K562 (cell line): ENCODE measurements at regions not wholly inside any gene's neighbourhood (a gene's known extent, or its start where the extent isn't known, plus 50 kb on each side); places are given as distances from the start of the nearest gene placed in this dataset.

Experiments
- CBFA2T3 ChIP-seq: fragments of 450-650 bp; IDR thresholded peaks from 2 replicates; pipeline ENCODE4 v1.6.1; 2017
- CHD1 ChIP-seq: fragments of 200-600 bp; sonication (generic); IDR thresholded peaks from one replicate; pipeline ENCODE4 v1.6.1; 2012; ENCODE audit warnings: mild to moderate bottlenecking, moderate library complexity, low read length, inconsistent platforms
- EP400 ChIP-seq: fragments of 450-650 bp; IDR thresholded peaks from 2 replicates; pipeline ENCODE4 v1.6.1; 2017; ENCODE audit warnings: antibody characterized with exemption, mild to moderate bottlenecking, moderate library complexity
- ETV6 ChIP-seq, 3 experiments: fragments of 150-350 bp in 1 of 3; sonication (generic) in 1 of 3; formaldehyde crosslinking in 1 of 3; IDR thresholded peaks; 2 replicates each; pipeline versions ENCODE4 v1.6.1 to v1.8.0; 2014 to 2022; ENCODE audit warnings: borderline replicate concordance in 2 of 3, low read depth in 2 of 3, antibody characterized with exemption in 1 of 3, low read length in 1 of 3, mild to moderate bottlenecking in 1 of 3, missing genetic modification reagents in 1 of 3
- HMGN3 ChIP-seq: IDR thresholded peaks from 2 replicates; pipeline ENCODE4 v1.6.1; 2011; ENCODE audit warnings: borderline replicate concordance, low read depth, mild to moderate bottlenecking, mixed read lengths, low read length; ENCODE audit not compliant: insufficient read length; ENCODE audit errors: extremely low read depth
- SIN3A ChIP-seq, 2 experiments: fragments of 150-350 bp in 1 of 2; IDR thresholded peaks; 2 replicates each; pipeline ENCODE4 v1.6.1; 2011 to 2016; ENCODE audit warnings: borderline replicate concordance in 2 of 2, low read depth in 2 of 2, low read length in 2 of 2, mild to moderate bottlenecking in 2 of 2, moderate library complexity in 2 of 2; ENCODE audit not compliant: control insufficient read depth in 1 of 2
- TEAD4 ChIP-seq, 2 experiments: sonication (generic) in 1 of 2; formaldehyde crosslinking in 1 of 2; IDR thresholded peaks; 2 replicates each; pipeline versions ENCODE4 v1.6.1 to v1.8.0; 2012 to 2022; ENCODE audit warnings: borderline replicate concordance in 1 of 2, inconsistent platforms in 1 of 2, low read length in 1 of 2, mild to moderate bottlenecking in 1 of 2, missing genetic modification reagents in 1 of 2
- ZNF592 ChIP-seq: fragments of 450-650 bp; IDR thresholded peaks from 2 replicates; pipeline ENCODE4 v1.6.1; 2017; ENCODE audit warnings: antibody characterized with exemption, mild to moderate bottlenecking
- ZNF764 ChIP-seq: fragments of 250-450 bp; sonication (Bioruptor Pico); IDR thresholded peaks from 2 replicates; pipeline ENCODE4 v1.4.0; 2020; ENCODE audit warnings: low read depth, mild to moderate bottlenecking, moderate library complexity
- TF ChIP-seq, protein P1 (sequence below): fragments of 450-650 bp; IDR thresholded peaks from 2 replicates; pipeline ENCODE4 v1.6.1; 2016; ENCODE audit warnings: mild to moderate bottlenecking, moderate library complexity

DNA sequence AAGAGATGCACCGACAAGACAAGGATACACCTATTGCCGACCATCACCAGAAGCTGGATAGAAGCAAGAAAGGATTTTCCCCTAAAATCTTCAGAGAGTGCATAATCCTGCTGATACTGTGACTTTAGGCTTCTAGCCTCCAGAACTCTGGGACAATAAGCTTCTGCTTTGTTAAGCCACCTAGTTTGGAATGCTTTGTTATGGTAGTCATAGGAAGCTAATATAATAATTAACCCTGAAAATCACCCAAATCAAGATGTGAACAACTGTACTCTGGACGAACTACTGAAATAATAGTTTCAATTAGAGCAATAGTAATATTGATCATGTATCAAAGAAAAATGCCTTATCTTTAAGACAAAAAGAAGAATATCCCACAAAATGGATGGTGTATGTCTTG lies 524.6 kb downstream of the EFNB2 start (continued):
- no peak for TF ChIP-seq EP400
- TF ChIP-seq ZNF592 = no peak
- TF ChIP-seq ETV6 (IDR thresholded peaks at IDR 0.05; ENCODE audit: borderline replicate concordance in 1 of 2, low read depth in 2 of 2, low read length in 1 of 2) = no peak
- TF ChIP-seq ETV6 (CRISPR knock-in tag; IDR thresholded peaks at IDR 0.05; ENCODE audit: borderline replicate concordance) = no peak
- TF ChIP-seq ZNF764 = no peak
- TF ChIP-seq TEAD4 (IDR thresholded peaks at IDR 0.05; ENCODE audit: low read length) = no peak
- TF ChIP-seq TEAD4 (CRISPR knock-in tag; IDR thresholded peaks at IDR 0.05; ENCODE audit: borderline replicate concordance) = no peak
- TF ChIP-seq, protein P1, sequence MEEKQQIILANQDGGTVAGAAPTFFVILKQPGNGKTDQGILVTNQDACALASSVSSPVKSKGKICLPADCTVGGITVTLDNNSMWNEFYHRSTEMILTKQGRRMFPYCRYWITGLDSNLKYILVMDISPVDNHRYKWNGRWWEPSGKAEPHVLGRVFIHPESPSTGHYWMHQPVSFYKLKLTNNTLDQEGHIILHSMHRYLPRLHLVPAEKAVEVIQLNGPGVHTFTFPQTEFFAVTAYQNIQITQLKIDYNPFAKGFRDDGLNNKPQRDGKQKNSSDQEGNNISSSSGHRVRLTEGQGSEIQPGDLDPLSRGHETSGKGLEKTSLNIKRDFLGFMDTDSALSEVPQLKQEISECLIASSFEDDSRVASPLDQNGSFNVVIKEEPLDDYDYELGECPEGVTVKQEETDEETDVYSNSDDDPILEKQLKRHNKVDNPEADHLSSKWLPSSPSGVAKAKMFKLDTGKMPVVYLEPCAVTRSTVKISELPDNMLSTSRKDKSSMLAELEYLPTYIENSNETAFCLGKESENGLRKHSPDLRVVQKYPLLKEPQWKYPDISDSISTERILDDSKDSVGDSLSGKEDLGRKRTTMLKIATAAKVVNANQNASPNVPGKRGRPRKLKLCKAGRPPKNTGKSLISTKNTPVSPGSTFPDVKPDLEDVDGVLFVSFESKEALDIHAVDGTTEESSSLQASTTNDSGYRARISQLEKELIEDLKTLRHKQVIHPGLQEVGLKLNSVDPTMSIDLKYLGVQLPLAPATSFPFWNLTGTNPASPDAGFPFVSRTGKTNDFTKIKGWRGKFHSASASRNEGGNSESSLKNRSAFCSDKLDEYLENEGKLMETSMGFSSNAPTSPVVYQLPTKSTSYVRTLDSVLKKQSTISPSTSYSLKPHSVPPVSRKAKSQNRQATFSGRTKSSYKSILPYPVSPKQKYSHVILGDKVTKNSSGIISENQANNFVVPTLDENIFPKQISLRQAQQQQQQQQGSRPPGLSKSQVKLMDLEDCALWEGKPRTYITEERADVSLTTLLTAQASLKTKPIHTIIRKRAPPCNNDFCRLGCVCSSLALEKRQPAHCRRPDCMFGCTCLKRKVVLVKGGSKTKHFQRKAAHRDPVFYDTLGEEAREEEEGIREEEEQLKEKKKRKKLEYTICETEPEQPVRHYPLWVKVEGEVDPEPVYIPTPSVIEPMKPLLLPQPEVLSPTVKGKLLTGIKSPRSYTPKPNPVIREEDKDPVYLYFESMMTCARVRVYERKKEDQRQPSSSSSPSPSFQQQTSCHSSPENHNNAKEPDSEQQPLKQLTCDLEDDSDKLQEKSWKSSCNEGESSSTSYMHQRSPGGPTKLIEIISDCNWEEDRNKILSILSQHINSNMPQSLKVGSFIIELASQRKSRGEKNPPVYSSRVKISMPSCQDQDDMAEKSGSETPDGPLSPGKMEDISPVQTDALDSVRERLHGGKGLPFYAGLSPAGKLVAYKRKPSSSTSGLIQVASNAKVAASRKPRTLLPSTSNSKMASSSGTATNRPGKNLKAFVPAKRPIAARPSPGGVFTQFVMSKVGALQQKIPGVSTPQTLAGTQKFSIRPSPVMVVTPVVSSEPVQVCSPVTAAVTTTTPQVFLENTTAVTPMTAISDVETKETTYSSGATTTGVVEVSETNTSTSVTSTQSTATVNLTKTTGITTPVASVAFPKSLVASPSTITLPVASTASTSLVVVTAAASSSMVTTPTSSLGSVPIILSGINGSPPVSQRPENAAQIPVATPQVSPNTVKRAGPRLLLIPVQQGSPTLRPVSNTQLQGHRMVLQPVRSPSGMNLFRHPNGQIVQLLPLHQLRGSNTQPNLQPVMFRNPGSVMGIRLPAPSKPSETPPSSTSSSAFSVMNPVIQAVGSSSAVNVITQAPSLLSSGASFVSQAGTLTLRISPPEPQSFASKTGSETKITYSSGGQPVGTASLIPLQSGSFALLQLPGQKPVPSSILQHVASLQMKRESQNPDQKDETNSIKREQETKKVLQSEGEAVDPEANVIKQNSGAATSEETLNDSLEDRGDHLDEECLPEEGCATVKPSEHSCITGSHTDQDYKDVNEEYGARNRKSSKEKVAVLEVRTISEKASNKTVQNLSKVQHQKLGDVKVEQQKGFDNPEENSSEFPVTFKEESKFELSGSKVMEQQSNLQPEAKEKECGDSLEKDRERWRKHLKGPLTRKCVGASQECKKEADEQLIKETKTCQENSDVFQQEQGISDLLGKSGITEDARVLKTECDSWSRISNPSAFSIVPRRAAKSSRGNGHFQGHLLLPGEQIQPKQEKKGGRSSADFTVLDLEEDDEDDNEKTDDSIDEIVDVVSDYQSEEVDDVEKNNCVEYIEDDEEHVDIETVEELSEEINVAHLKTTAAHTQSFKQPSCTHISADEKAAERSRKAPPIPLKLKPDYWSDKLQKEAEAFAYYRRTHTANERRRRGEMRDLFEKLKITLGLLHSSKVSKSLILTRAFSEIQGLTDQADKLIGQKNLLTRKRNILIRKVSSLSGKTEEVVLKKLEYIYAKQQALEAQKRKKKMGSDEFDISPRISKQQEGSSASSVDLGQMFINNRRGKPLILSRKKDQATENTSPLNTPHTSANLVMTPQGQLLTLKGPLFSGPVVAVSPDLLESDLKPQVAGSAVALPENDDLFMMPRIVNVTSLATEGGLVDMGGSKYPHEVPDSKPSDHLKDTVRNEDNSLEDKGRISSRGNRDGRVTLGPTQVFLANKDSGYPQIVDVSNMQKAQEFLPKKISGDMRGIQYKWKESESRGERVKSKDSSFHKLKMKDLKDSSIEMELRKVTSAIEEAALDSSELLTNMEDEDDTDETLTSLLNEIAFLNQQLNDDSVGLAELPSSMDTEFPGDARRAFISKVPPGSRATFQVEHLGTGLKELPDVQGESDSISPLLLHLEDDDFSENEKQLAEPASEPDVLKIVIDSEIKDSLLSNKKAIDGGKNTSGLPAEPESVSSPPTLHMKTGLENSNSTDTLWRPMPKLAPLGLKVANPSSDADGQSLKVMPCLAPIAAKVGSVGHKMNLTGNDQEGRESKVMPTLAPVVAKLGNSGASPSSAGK = no peak
- TF ChIP-seq SIN3A (IDR thresholded peaks at IDR 0.05; ENCODE audit: borderline replicate concordance in 2 of 2, control insufficient read depth in 1 of 2, low read depth in 2 of 2, low read length in 2 of 2) = no peak
- no peak for TF ChIP-seq CHD1
- TF ChIP-seq HMGN3 = no peak
- no peak for TF ChIP-seq CBFA2T3
